GM12878 (cell line): ENCODE measurements at regions not wholly inside any gene's neighbourhood (a gene's known extent, or its start where the extent isn't known, plus 50 kb on each side); places are given as distances from the start of the nearest gene placed in this dataset.

ENCODE experiments used
- ATAC-seq: fragments of 200-7000 bp; cut with Tn5 transposase; 3 replicates; pipeline ENCODE4 v1.9.1; 2020; ENCODE audit warnings: mild to moderate bottlenecking, moderate library complexity
- BruUV-seq: library from RNA; stranded (reverse); fragments of 400-500 nt; replicated peaks from 2 replicates; lab custom pipeline; 2021; lab: Mats Ljungman, UMichigan
- CTCF ChIA-PET: fragments of 300-600 bp; sonication (Branson Sonifier 250); formaldehyde crosslinking; extraction: SDS; loops from one replicate; lab custom pipeline; 2021; ENCODE audit warnings: inconsistent platforms; lab: Yijun Ruan, JAX
- POLR2A ChIA-PET: fragments of 350-600 bp; formaldehyde crosslinking; extraction: SDS; loops from one replicate; lab custom pipeline; 2021; ENCODE audit warnings: inconsistent platforms; lab: Charles Lee
- RAD21 ChIA-PET: fragments of 300-600 bp; sonication (Branson Sonifier 250); formaldehyde crosslinking; loops from one replicate; lab custom pipeline; 2023; ENCODE audit warnings: antibody characterized with exemption; ENCODE audit not compliant: unreplicated experiment; lab: Charles Lee
- SMC1A ChIA-PET: fragments of 300-600 bp; sonication (Branson Sonifier 250); formaldehyde crosslinking; loops from one replicate; lab custom pipeline; 2023; ENCODE audit not compliant: unreplicated experiment, uncharacterized antibody; lab: Charles Lee
- DNase-seq: peaks from one replicate; pipeline ENCODE4 v3.0.0-alpha.2; 2011; ENCODE audit warnings: low read depth, low spot score
- FAIRE-seq: peaks from 3 replicates; lab custom pipeline; 2011; peaks lifted over from hg19 to GRCh38; lab: Jason Lieb, UNC
- H2AFZ ChIP-seq: 2 replicates; pipeline ENCODE4 v1.6.0; 2011; ENCODE audit warnings: low read depth, low read length, control low read depth; ENCODE audit not compliant: control insufficient read depth
- H3K27ac ChIP-seq: 2 replicates; pipeline ENCODE4 v1.5.1; 2011; ENCODE audit warnings: control low read depth; ENCODE audit not compliant: control insufficient read depth, insufficient read depth
- H3K27me3 ChIP-seq, 2 experiments: replicated peaks in 1 of 2; 2 replicates each; pipeline versions ENCODE4 v1.6.0 to v1.6.1; 2011; ENCODE audit warnings: low read length in 1 of 2; ENCODE audit not compliant: control insufficient read depth in 2 of 2, insufficient read depth in 2 of 2
- H3K36me3 ChIP-seq, 2 experiments: 2 replicates each; pipeline ENCODE4 v1.5.1; 2011; ENCODE audit warnings: low read length in 1 of 2; ENCODE audit not compliant: control insufficient read depth in 2 of 2, insufficient read depth in 2 of 2
- H3K4me1 ChIP-seq: 2 replicates; pipeline ENCODE4 v1.6.1; 2011; ENCODE audit warnings: mild to moderate bottlenecking, low read length, moderate library complexity, mixed read lengths; ENCODE audit not compliant: control insufficient read depth, insufficient read depth
- H3K4me2 ChIP-seq: 2 replicates; pipeline ENCODE4 v1.6.0; 2011; ENCODE audit warnings: control low read depth; ENCODE audit not compliant: control insufficient read depth, insufficient read depth
- H3K4me3 ChIP-seq: fragments of 200-600 bp; sonication (generic); 2 replicates; pipeline ENCODE4 v1.5.1; 2016
- H3K79me2 ChIP-seq: 2 replicates; pipeline ENCODE4 v1.6.0; 2011; ENCODE audit warnings: low read length; ENCODE audit not compliant: control insufficient read depth, insufficient read depth
- H3K9ac ChIP-seq: 2 replicates; pipeline ENCODE4 v1.8.0; 2011; ENCODE audit warnings: low read length, control low read depth, mixed read lengths; ENCODE audit not compliant: control insufficient read depth, insufficient read depth
- H3K9me3 ChIP-seq: replicated peaks from 3 replicates; pipeline ENCODE4 v1.5.1; 2011; ENCODE audit warnings: mild to moderate bottlenecking, low read length; ENCODE audit not compliant: control insufficient read depth, insufficient read depth
- H4K20me1 ChIP-seq: 2 replicates; pipeline ENCODE4 v1.6.0; 2011; ENCODE audit not compliant: control insufficient read depth, insufficient read depth
- NR2C2 ChIP-seq: IDR thresholded peaks from 2 replicates; pipeline ENCODE4 v1.6.1; 2011; ENCODE audit warnings: borderline replicate concordance, low read depth; ENCODE audit not compliant: control insufficient read depth, insufficient read length
- TAF1 ChIP-seq: IDR thresholded peaks from 2 replicates; pipeline ENCODE4 v1.6.1; 2011; ENCODE audit warnings: mild to moderate bottlenecking, low read depth, low read length, borderline replicate concordance
- WGBS: methylation state at CpG from one replicate; pipeline ENCODE4 v1.1.6; 2016; ENCODE audit warnings: low lambda C conversion rate; ENCODE audit not compliant: insufficient replicate concordance, insufficient coverage; ENCODE audit errors: missing lambda C conversion rate; 5-methylcytosine and 5-hydroxymethylcytosine counted together
- in situ Hi-C: fragments of 300-500 bp; cut with MboI; formaldehyde crosslinking; loops from 9 replicates; pipeline ENCODE4 v1.14.3; 2018; ENCODE audit warnings: mixed read lengths
- intact Hi-C: fragments of 100-400 bp; cut with micrococcal nuclease; formaldehyde crosslinking; loops from one replicate; pipeline ENCODE4 v1.14.2; 2022; ENCODE audit not compliant: unreplicated experiment
- TF ChIP-seq, protein P1 (sequence below): fragments of 450-650 bp; conservative IDR thresholded peaks from 2 replicates; pipeline ENCODE4 v1.6.1; 2017; ENCODE audit warnings: mild to moderate bottlenecking, moderate library complexity
- TF ChIP-seq, protein P2 (sequence below): IDR thresholded peaks from 2 replicates; pipeline ENCODE4 v1.6.1; 2012; ENCODE audit warnings: mild to moderate bottlenecking, low read depth, low read length

DNA sequence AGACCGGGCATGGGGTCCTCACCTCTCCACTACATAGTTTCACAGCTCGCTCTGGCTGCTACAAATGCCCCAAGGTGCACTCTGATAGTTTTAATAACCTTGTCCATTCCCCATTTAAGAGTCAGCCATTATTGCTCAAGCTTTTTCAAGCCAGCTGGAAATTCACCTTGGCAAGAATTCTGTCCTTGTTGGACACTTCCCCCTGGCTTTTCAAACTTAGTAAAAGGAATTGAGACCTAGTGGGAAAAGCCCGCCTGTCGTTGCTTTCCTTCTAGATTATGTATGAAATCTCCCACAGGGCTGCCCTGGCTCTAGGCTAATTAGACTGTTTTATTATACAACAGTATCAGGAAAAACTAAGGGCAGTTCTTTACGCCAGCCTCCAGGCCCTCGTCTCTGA is 293.7 kb upstream of the GADL1 start:
- in situ Hi-C loops (no loop called here), intact Hi-C loops (no loop called here)
- ATAC-seq = no peak
- H3K27me3 ChIP-seq = no peaks in the 10 kb centered on the region
- no peak overlapping the region for H3K4me2 ChIP-seq
- H3K36me3 ChIP-seq = no peaks in the 10 kb centered on the region
- ChIA-PET RAD21 (no interaction called here), POLR2A (no interaction called here), SMC1A (interaction anchor here (1.4 to 1.5 kb wide), 3 partner anchors 14 to 37 kb away, joined by 3 to 5 read pairs (median 3); no protein-coding TSS in a partner anchor), CTCF (interaction anchor here (1.2 kb wide), 1 partner anchor 8 kb away, joined by 6 read pairs; no protein-coding TSS in a partner anchor)
- H3K9me3 ChIP-seq = no peaks in the 10 kb centered on the region
- no peak for FAIRE-seq
- no peaks in the 10 kb centered on the region for H4K20me1 ChIP-seq
- no peaks in the 10 kb centered on the region for H3K79me2 ChIP-seq
- no peak overlapping the region for H3K4me3 ChIP-seq
- BruUV-seq = no TSS peak
- TF ChIP-seq TAF1 = no peak
- TF ChIP-seq, protein P1, sequence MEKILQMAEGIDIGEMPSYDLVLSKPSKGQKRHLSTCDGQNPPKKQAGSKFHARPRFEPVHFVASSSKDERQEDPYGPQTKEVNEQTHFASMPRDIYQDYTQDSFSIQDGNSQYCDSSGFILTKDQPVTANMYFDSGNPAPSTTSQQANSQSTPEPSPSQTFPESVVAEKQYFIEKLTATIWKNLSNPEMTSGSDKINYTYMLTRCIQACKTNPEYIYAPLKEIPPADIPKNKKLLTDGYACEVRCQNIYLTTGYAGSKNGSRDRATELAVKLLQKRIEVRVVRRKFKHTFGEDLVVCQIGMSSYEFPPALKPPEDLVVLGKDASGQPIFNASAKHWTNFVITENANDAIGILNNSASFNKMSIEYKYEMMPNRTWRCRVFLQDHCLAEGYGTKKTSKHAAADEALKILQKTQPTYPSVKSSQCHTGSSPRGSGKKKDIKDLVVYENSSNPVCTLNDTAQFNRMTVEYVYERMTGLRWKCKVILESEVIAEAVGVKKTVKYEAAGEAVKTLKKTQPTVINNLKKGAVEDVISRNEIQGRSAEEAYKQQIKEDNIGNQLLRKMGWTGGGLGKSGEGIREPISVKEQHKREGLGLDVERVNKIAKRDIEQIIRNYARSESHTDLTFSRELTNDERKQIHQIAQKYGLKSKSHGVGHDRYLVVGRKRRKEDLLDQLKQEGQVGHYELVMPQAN = no peak
- TF ChIP-seq NR2C2 = no peak
- TF ChIP-seq, protein P2, sequence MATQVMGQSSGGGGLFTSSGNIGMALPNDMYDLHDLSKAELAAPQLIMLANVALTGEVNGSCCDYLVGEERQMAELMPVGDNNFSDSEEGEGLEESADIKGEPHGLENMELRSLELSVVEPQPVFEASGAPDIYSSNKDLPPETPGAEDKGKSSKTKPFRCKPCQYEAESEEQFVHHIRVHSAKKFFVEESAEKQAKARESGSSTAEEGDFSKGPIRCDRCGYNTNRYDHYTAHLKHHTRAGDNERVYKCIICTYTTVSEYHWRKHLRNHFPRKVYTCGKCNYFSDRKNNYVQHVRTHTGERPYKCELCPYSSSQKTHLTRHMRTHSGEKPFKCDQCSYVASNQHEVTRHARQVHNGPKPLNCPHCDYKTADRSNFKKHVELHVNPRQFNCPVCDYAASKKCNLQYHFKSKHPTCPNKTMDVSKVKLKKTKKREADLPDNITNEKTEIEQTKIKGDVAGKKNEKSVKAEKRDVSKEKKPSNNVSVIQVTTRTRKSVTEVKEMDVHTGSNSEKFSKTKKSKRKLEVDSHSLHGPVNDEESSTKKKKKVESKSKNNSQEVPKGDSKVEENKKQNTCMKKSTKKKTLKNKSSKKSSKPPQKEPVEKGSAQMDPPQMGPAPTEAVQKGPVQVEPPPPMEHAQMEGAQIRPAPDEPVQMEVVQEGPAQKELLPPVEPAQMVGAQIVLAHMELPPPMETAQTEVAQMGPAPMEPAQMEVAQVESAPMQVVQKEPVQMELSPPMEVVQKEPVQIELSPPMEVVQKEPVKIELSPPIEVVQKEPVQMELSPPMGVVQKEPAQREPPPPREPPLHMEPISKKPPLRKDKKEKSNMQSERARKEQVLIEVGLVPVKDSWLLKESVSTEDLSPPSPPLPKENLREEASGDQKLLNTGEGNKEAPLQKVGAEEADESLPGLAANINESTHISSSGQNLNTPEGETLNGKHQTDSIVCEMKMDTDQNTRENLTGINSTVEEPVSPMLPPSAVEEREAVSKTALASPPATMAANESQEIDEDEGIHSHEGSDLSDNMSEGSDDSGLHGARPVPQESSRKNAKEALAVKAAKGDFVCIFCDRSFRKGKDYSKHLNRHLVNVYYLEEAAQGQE = no peak
- WGBS = 38% methylated on average over 6 of the region's 6 CpGs
- DNase-seq = no peak
- no peaks in the 10 kb centered on the region for H3K4me1 ChIP-seq
- H2AFZ ChIP-seq = no peak overlapping the region
- H3K27ac ChIP-seq = no peak overlapping the region
- H3K9ac ChIP-seq = no peak overlapping the region
